Omental fat pad (tissue), 3 donors: ENCODE measurements at regions not wholly inside any gene's neighbourhood (a gene's known extent, or its start where the extent isn't known, plus 50 kb on each side); places are given as distances from the start of the nearest gene placed in this dataset.

Experiments used
- ATAC-seq: fragments of 150-250 bp; one replicate; pipeline ENCODE4 v1.9.1; 2016; ENCODE audit warnings: mild to moderate bottlenecking, moderate library complexity; ENCODE audit not compliant: low FRiP score
- DNase-seq: peaks from one replicate; pipeline ENCODE4 v3.0.0-alpha.2; 2019; ENCODE audit warnings: low spot score
- CTCF ChIP-seq, 3 donors: fragments of 450-650 bp; IDR thresholded peaks; one replicate each; pipeline ENCODE4 v1.5.1; 2016 to 2017; ENCODE audit warnings: antibody characterized with exemption in 3 of 3, mild to moderate bottlenecking in 3 of 3, moderate library complexity in 2 of 3

- ATAC-seq, result no peak
- no peak for DNase-seq
- no peak for TF ChIP-seq CTCF (IDR thresholded peaks at IDR 0.05)
Measured at GRCh38 chr4:20543131-20543530, 157.1 kb upstream of the PACRGL start.

- peak; percentile 83 for ATAC-seq
Measured at GRCh38 chr4:20544645-20545044, 155.6 kb upstream of the PACRGL start.

GRCh38 chr4:20552004-20552403 lies 148.3 kb upstream of the PACRGL start:
- ATAC-seq (no peak), DNase-seq (no peak)
- no peak for TF ChIP-seq CTCF (IDR thresholded peaks at IDR 0.05)

More at GRCh38 chr4:20544645-20545044, 155.6 kb upstream of the PACRGL start:
- no peak for DNase-seq
- no peak for TF ChIP-seq CTCF (IDR thresholded peaks at IDR 0.05)

- TF ChIP-seq CTCF (IDR thresholded peaks at IDR 0.05), result no peak
- no peak for DNase-seq
- no peak for ATAC-seq
Measured at GRCh38 chr4:20554134-20554533, 146.1 kb upstream of the PACRGL start.

GRCh38 chr4:20565075-20565721 lies 135.1 kb upstream of the PACRGL start:
- peak; percentile 88 for ATAC-seq
- no peak for DNase-seq
- no peak for TF ChIP-seq CTCF (IDR thresholded peaks at IDR 0.05)

- no peak for TF ChIP-seq CTCF (IDR thresholded peaks at IDR 0.05)
- DNase-seq (no peak), ATAC-seq (no peak)
Measured at GRCh38 chr4:20570981-20571715, 129.1 kb upstream of the PACRGL start.

- DNase-seq, result no peak
- ATAC-seq, result no peak
- TF ChIP-seq CTCF (IDR thresholded peaks at IDR 0.05), result no peak
Measured at GRCh38 chr4:20572976-20573375, 127.3 kb upstream of the PACRGL start.
